ENCODE measurements at regions not wholly inside any gene's neighbourhood (a gene's known extent, or its start where the extent isn't known, plus 50 kb on each side); places are given as distances from the start of the nearest gene placed in this dataset.

GRCh38 chr2:18980786-18981430, 377.5 kb downstream of the OSR1 start:
- H3K36me3 ChIP-seq (ENCODE audit: control insufficient read depth, insufficient read depth, low read length) = no peaks in the 10 kb centered on the region

GRCh38 chr2:18980104-18980785, 378.2 kb downstream of the OSR1 start:
- no peaks in the 10 kb centered on the region for H3K36me3 ChIP-seq (ENCODE audit: control insufficient read depth, insufficient read depth, low read length)
- H3K27me3 ChIP-seq (ENCODE audit: control insufficient read depth, insufficient read depth, low read length) = no peaks in the 10 kb centered on the region
- no peak overlapping the region for H3K4me3 ChIP-seq (ENCODE audit: low read depth, low read length)
- ChIA-PET POLR2A (no interaction called here), CTCF (no interaction called here)
- no peak for TF ChIP-seq CTCF (IDR thresholded peaks at IDR 0.05; ENCODE audit: insufficient read depth, low read depth, low read length)
- no peak for DNase-seq (ENCODE audit: low read depth)

More at GRCh38 chr2:18980786-18981430, 377.5 kb downstream of the OSR1 start:
- CTCF ChIA-PET = no interaction called here
- no peaks in the 10 kb centered on the region for H3K27me3 ChIP-seq (ENCODE audit: control insufficient read depth, insufficient read depth, low read length)
- no peak overlapping the region for H3K4me3 ChIP-seq (ENCODE audit: low read depth, low read length)
- POLR2A ChIA-PET = no interaction called here
- DNase-seq (ENCODE audit: low read depth) = no peak
- no peak for TF ChIP-seq CTCF (IDR thresholded peaks at IDR 0.05; ENCODE audit: insufficient read depth, low read depth, low read length)

- TF ChIP-seq CTCF (IDR thresholded peaks at IDR 0.05; ENCODE audit: insufficient read depth, low read depth, low read length) = no peak
- no peak overlapping the region for H3K4me3 ChIP-seq (ENCODE audit: low read depth, low read length)
- no peak for DNase-seq (ENCODE audit: low read depth)
- no peaks in the 10 kb centered on the region for H3K27me3 ChIP-seq (ENCODE audit: control insufficient read depth, insufficient read depth, low read length)
- POLR2A ChIA-PET = no interaction called here
- H3K36me3 ChIP-seq (ENCODE audit: control insufficient read depth, insufficient read depth, low read length) = no peaks in the 10 kb centered on the region
- CTCF ChIA-PET = interaction anchor here (0.6 kb wide), 1 partner anchor 18 kb away, joined by 3 read pairs; no protein-coding TSS in a partner anchor
These were observed 381.0 kb downstream of the OSR1 start for GRCh38 chr2:18977409-18977808.

GRCh38 chr2:18976168-18976961, 382.1 kb downstream of the OSR1 start:
- H3K4me3 ChIP-seq (ENCODE audit: low read depth, low read length) = peak overlapping the region; percentile 15
- POLR2A ChIA-PET = no interaction called here
- TF ChIP-seq CTCF (IDR thresholded peaks at IDR 0.05; ENCODE audit: insufficient read depth, low read depth, low read length) = no peak
- H3K36me3 ChIP-seq (ENCODE audit: control insufficient read depth, insufficient read depth, low read length) = no peaks in the 10 kb centered on the region
- no peaks in the 10 kb centered on the region for H3K27me3 ChIP-seq (ENCODE audit: control insufficient read depth, insufficient read depth, low read length)
- CTCF ChIA-PET = interaction anchor here (0.6 kb wide), 1 partner anchor 17 kb away, joined by 3 read pairs; no protein-coding TSS in a partner anchor
- peak; percentile 81 for DNase-seq (ENCODE audit: low read depth)

- H3K4me3 ChIP-seq (ENCODE audit: low read depth, low read length) = no peak overlapping the region
- CTCF ChIA-PET = no interaction called here
These were observed 382.8 kb downstream of the OSR1 start for GRCh38 chr2:18975506-18976167.

More at GRCh38 chr2:18975506-18976167, 382.8 kb downstream of the OSR1 start:
- Histone ChIP-seq H3K27me3 (ENCODE audit: control insufficient read depth, insufficient read depth, low read length) (no peaks in the 10 kb centered on the region), H3K36me3 (ENCODE audit: control insufficient read depth, insufficient read depth, low read length) (no peaks in the 10 kb centered on the region)
- no peak for TF ChIP-seq CTCF (IDR thresholded peaks at IDR 0.05; ENCODE audit: insufficient read depth, low read depth, low read length)
- no peak for DNase-seq (ENCODE audit: low read depth)
- POLR2A ChIA-PET = no interaction called here

All from BJ (cell line).